Activated naive CD4-positive, alpha-beta T cell treated with anti-CD3 and anti-CD28 coated beads, Interleukin-2, amount 10 ng/mL, durations not matched to agents 7 days and 5 days (primary cell): ENCODE measurements at regions not wholly inside any gene's neighbourhood (a gene's known extent, or its start where the extent isn't known, plus 50 kb on each side); places are given as distances from the start of the nearest gene placed in this dataset.

Source experiments
- CTCF ChIA-PET: fragments of 350-600 bp; sonication (Branson Sonifier 250); formaldehyde crosslinking; loops from one replicate; lab custom pipeline; 2021; ENCODE audit warnings: antibody characterized with exemption; lab: Charles Lee
- DNase-seq: peaks from one replicate; pipeline ENCODE4 v3.0.0-alpha.2; 2020
- H3K27ac Mint-ChIP-seq: one replicate; pipeline ENCODE4 v1.8.0; 2021; ENCODE audit warnings: mild to moderate bottlenecking, moderate library complexity, mixed read lengths
- H3K27me3 Mint-ChIP-seq: one replicate; pipeline ENCODE4 v1.8.0; 2021; ENCODE audit warnings: mild to moderate bottlenecking, mixed read lengths
- H3K36me3 Mint-ChIP-seq: one replicate; pipeline ENCODE4 v1.8.0; 2021; ENCODE audit warnings: mixed read lengths
- H3K4me1 Mint-ChIP-seq: one replicate; pipeline ENCODE4 v1.8.0; 2021; ENCODE audit warnings: mixed read lengths
- H3K4me3 Mint-ChIP-seq: one replicate; pipeline ENCODE4 v1.8.0; 2021; ENCODE audit warnings: mild to moderate bottlenecking, moderate library complexity, mixed read lengths
- H3K9me3 Mint-ChIP-seq: one replicate; pipeline ENCODE4 v1.8.0; 2021; ENCODE audit warnings: mixed read lengths

- CTCF ChIA-PET, result interaction anchor here (0.6 to 8.3 kb wide), 3 partner anchors 82 to 171 kb away, joined by 3 to 234 read pairs (median 4); no protein-coding TSS in a partner anchor
- H3K36me3 Mint-ChIP-seq, result no peaks in the 10 kb centered on the region
- H3K27ac Mint-ChIP-seq, result no peak overlapping the region
- no peak overlapping the region for H3K4me3 Mint-ChIP-seq
- DNase-seq, result no peak
- peaks cover 45% of the 10 kb centered on the region for H3K4me1 Mint-ChIP-seq
- H3K27me3 Mint-ChIP-seq, result peaks cover 28% of the 10 kb centered on the region
- H3K9me3 Mint-ChIP-seq, result no peaks in the 10 kb centered on the region
Observed at GRCh38 chr16:85984947-85985451, 86.0 kb downstream of the IRF8 start.

GRCh38 chr16:85986931-85987749 lies 88.2 kb downstream of the IRF8 start:
- DNase-seq, result peak; percentile 43
- CTCF ChIA-PET, result interaction anchor here (0.7 to 8.3 kb wide), 13 partner anchors 12 to 184 kb away, joined by 3 to 234 read pairs (median 5); partner anchors contain the start of gene IRF8
- peaks cover 16% of the 10 kb centered on the region for H3K27me3 Mint-ChIP-seq
- no peak overlapping the region for H3K4me3 Mint-ChIP-seq
- H3K36me3 Mint-ChIP-seq, result no peaks in the 10 kb centered on the region
- H3K27ac Mint-ChIP-seq, result no peak overlapping the region
- H3K9me3 Mint-ChIP-seq, result no peaks in the 10 kb centered on the region
- peaks cover 47% of the 10 kb centered on the region for H3K4me1 Mint-ChIP-seq

- Mint-ChIP-seq H3K27me3 (peaks cover 15% of the 10 kb centered on the region), H3K36me3 (no peaks in the 10 kb centered on the region), H3K9me3 (no peaks in the 10 kb centered on the region), H3K4me1 (peaks cover 47% of the 10 kb centered on the region), H3K4me3 (no peak overlapping the region), H3K27ac (no peak overlapping the region)
- DNase-seq, result no peak
- CTCF ChIA-PET, result interaction anchor here (0.7 to 8.3 kb wide), 13 partner anchors 11 to 187 kb away, joined by 3 to 234 read pairs (median 5); partner anchors contain the start of gene IRF8
Observed at GRCh38 chr16:85987750-85988078, 88.8 kb downstream of the IRF8 start.

- Mint-ChIP-seq H3K27ac (no peak overlapping the region), H3K9me3 (no peaks in the 10 kb centered on the region), H3K4me1 (peaks cover 47% of the 10 kb centered on the region), H3K36me3 (no peaks in the 10 kb centered on the region), H3K4me3 (no peak overlapping the region), H3K27me3 (peaks cover 9% of the 10 kb centered on the region)
- DNase-seq, result no peak
- CTCF ChIA-PET, result interaction anchor here (0.7 to 8.3 kb wide), 11 partner anchors 10 to 187 kb away, joined by 3 to 234 read pairs (median 4); no protein-coding TSS in a partner anchor
Observed at GRCh38 chr16:85988306-85988705, 89.3 kb downstream of the IRF8 start.

- DNase-seq, result no peak
- H3K4me1 Mint-ChIP-seq, result peaks cover 47% of the 10 kb centered on the region
- H3K9me3 Mint-ChIP-seq, result no peaks in the 10 kb centered on the region
- H3K4me3 Mint-ChIP-seq, result no peak overlapping the region
- H3K27ac Mint-ChIP-seq, result peak overlapping the region; percentile 64
- CTCF ChIA-PET, result interaction anchor here (0.9 to 8.3 kb wide), 11 partner anchors 10 to 188 kb away, joined by 3 to 234 read pairs (median 4); no protein-coding TSS in a partner anchor
- peaks cover 6% of the 10 kb centered on the region for H3K27me3 Mint-ChIP-seq
- H3K36me3 Mint-ChIP-seq, result no peaks in the 10 kb centered on the region
Observed at GRCh38 chr16:85988723-85989313, 89.9 kb downstream of the IRF8 start.

GRCh38 chr16:85989376-85989775 lies 90.4 kb downstream of the IRF8 start:
- Mint-ChIP-seq H3K27ac (no peak overlapping the region), H3K36me3 (no peaks in the 10 kb centered on the region), H3K27me3 (peaks cover 1% of the 10 kb centered on the region), H3K9me3 (no peaks in the 10 kb centered on the region), H3K4me1 (peaks cover 44% of the 10 kb centered on the region), H3K4me3 (no peak overlapping the region)
- CTCF ChIA-PET, result interaction anchor here (0.9 to 8.3 kb wide), 7 partner anchors 10 to 188 kb away, joined by 3 to 234 read pairs (median 4); no protein-coding TSS in a partner anchor
- no peak for DNase-seq

GRCh38 chr16:85989863-85990643 lies 91.1 kb downstream of the IRF8 start:
- Mint-ChIP-seq H3K36me3 (no peaks in the 10 kb centered on the region), H3K9me3 (no peaks in the 10 kb centered on the region), H3K4me1 (peaks cover 40% of the 10 kb centered on the region), H3K27me3 (no peaks in the 10 kb centered on the region), H3K4me3 (no peak overlapping the region), H3K27ac (no peak overlapping the region)
- DNase-seq, result no peak
- CTCF ChIA-PET, result interaction anchor here (0.9 to 8.3 kb wide), 6 partner anchors 9 to 168 kb away, joined by 4 to 234 read pairs (median 4); no protein-coding TSS in a partner anchor

GRCh38 chr16:85990861-85991301 lies 91.9 kb downstream of the IRF8 start:
- no peak for DNase-seq
- CTCF ChIA-PET, result interaction anchor here (0.9 to 8.3 kb wide), 3 partner anchors 12 to 169 kb away, joined by 4 to 234 read pairs (median 5); no protein-coding TSS in a partner anchor
- H3K27ac Mint-ChIP-seq, result no peak overlapping the region
- no peaks in the 10 kb centered on the region for H3K9me3 Mint-ChIP-seq
- H3K4me3 Mint-ChIP-seq, result no peak overlapping the region
- H3K4me1 Mint-ChIP-seq, result peaks cover 40% of the 10 kb centered on the region
- no peaks in the 10 kb centered on the region for H3K27me3 Mint-ChIP-seq
- no peaks in the 10 kb centered on the region for H3K36me3 Mint-ChIP-seq

GRCh38 chr16:85991425-85991824 lies 92.5 kb downstream of the IRF8 start:
- peaks cover 45% of the 10 kb centered on the region for H3K4me1 Mint-ChIP-seq
- no peaks in the 10 kb centered on the region for H3K9me3 Mint-ChIP-seq
- no peaks in the 10 kb centered on the region for H3K36me3 Mint-ChIP-seq
- DNase-seq, result no peak
- no peaks in the 10 kb centered on the region for H3K27me3 Mint-ChIP-seq
- CTCF ChIA-PET, result interaction anchor here (0.8 to 8.3 kb wide), 2 partner anchors 25 to 169 kb away, joined by 3 to 234 read pairs; no protein-coding TSS in a partner anchor
- H3K27ac Mint-ChIP-seq, result no peak overlapping the region
- no peak overlapping the region for H3K4me3 Mint-ChIP-seq

GRCh38 chr16:85991856-85992255 lies 92.9 kb downstream of the IRF8 start:
- no peaks in the 10 kb centered on the region for H3K27me3 Mint-ChIP-seq
- DNase-seq, result no peak
- H3K9me3 Mint-ChIP-seq, result no peaks in the 10 kb centered on the region
- no peak overlapping the region for H3K4me3 Mint-ChIP-seq
- CTCF ChIA-PET, result interaction anchor here (0.8 to 8.3 kb wide), 2 partner anchors 24 to 170 kb away, joined by 3 to 234 read pairs; no protein-coding TSS in a partner anchor
- no peaks in the 10 kb centered on the region for H3K36me3 Mint-ChIP-seq
- no peak overlapping the region for H3K27ac Mint-ChIP-seq
- peaks cover 43% of the 10 kb centered on the region for H3K4me1 Mint-ChIP-seq

GRCh38 chr16:85992359-85992758 lies 93.4 kb downstream of the IRF8 start:
- H3K9me3 Mint-ChIP-seq, result no peaks in the 10 kb centered on the region
- H3K27me3 Mint-ChIP-seq, result no peaks in the 10 kb centered on the region
- H3K4me3 Mint-ChIP-seq, result no peak overlapping the region
- H3K36me3 Mint-ChIP-seq, result no peaks in the 10 kb centered on the region
- DNase-seq, result no peak
- CTCF ChIA-PET, result interaction anchor here (0.8 to 8.3 kb wide), 2 partner anchors 24 to 170 kb away, joined by 3 to 234 read pairs; no protein-coding TSS in a partner anchor
- no peak overlapping the region for H3K27ac Mint-ChIP-seq
- peaks cover 38% of the 10 kb centered on the region for H3K4me1 Mint-ChIP-seq

- Mint-ChIP-seq H3K4me1 (peaks cover 37% of the 10 kb centered on the region), H3K9me3 (no peaks in the 10 kb centered on the region), H3K4me3 (no peak overlapping the region), H3K27ac (no peak overlapping the region), H3K27me3 (no peaks in the 10 kb centered on the region), H3K36me3 (no peaks in the 10 kb centered on the region)
- CTCF ChIA-PET, result interaction anchor here (1.9 to 4.5 kb wide), 2 partner anchors 171 to 174 kb away, joined by 6 to 15 read pairs; no protein-coding TSS in a partner anchor
- no peak for DNase-seq
Observed at GRCh38 chr16:85992779-85993178, 93.8 kb downstream of the IRF8 start.
